ENCODE measurements at regions not wholly inside any gene's neighbourhood (a gene's known extent, or its start where the extent isn't known, plus 50 kb on each side); places are given as distances from the start of the nearest gene placed in this dataset.

DNA sequence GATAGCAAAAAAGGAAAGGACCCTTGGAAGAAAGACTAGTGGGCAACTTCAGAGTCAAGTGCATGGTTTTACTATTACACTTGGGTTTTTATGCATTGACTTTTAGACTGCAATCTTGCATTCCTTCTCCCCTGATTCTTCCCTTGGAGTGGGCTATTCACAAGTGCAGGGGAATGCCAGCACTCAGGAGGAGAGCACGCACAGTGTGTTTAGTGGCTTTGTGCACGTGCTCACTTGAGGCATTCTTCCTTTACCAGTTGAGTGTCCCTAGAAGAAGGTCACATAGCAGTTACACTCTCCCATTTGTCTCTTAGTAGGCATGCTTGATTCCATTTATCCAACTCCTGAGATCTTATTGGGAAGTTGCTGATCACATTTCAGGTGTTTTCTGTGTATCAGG lies 351.1 kb upstream of the HSFY2 start:
- RAD21 ChIA-PET (ENCODE audit: low non-redundant PET in 1 of 2, low total read pairs in 2 of 2, uncharacterized antibody in 2 of 2, unreplicated experiment in 2 of 2): no interaction called here

DNA sequence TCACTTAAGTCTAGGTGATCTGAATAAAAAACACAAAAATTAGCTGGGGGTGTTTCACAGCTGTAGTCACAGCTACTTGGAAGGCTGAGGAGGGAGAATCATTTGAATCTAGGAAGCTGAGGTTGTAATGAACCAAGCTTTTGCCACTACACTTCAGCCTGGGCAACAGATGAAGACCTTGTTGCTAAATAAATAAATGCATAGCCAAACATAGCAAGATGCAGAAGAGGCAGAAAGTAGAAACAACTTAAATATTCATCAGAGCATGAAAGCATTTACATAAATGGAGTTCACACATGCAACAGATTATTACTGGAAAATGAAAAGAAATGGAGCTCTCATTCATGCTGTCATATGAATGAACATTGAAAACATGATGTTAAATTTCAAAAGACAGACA lies 348.9 kb upstream of the HSFY2 start:
- intact Hi-C loops (cut with micrococcal nuclease): no loop called here
- no peaks in the 10 kb centered on the region for H3K9me2 ChIP-seq (ENCODE audit: insufficient read depth)
- DNase-seq (ENCODE audit: low read depth, low spot score): no peak
- no peaks in the 10 kb centered on the region for H3K27me3 ChIP-seq (ENCODE audit: insufficient read depth, low read length)
- ChIA-PET CTCF (no interaction called here), POLR2A (no interaction called here), RAD21 (ENCODE audit: low non-redundant PET in 1 of 2, low total read pairs in 2 of 2, uncharacterized antibody in 2 of 2, unreplicated experiment in 2 of 2) (no interaction called here)
- H4K20me1 ChIP-seq (ENCODE audit: insufficient read depth): no peaks in the 10 kb centered on the region
- no peak overlapping the region for H2AFZ ChIP-seq (ENCODE audit: low read depth, low read length, poor library complexity, severe bottlenecking)
- no peak for ATAC-seq
- no TSS peak for BruUV-seq (replicated peaks)
- TF ChIP-seq YY1 (IDR thresholded peaks at IDR 0.05; ENCODE audit: extremely low read depth, insufficient replicate concordance, low read depth, low read length): no peak
- no peak overlapping the region for H3K4me2 ChIP-seq (ENCODE audit: low read length)
- H3K36me3 ChIP-seq (ENCODE audit: control insufficient read depth in 1 of 2, insufficient read depth in 2 of 2, low read length in 2 of 2): no peaks in the 10 kb centered on the region
- H3K79me2 ChIP-seq (ENCODE audit: insufficient read depth, low read length): no peaks in the 10 kb centered on the region
- no peaks in the 10 kb centered on the region for H3K9me3 ChIP-seq (ENCODE audit: control insufficient read depth in 1 of 2, insufficient read depth in 1 of 2, low read depth in 1 of 2, low read length in 2 of 2)
- H3K4me1 ChIP-seq (ENCODE audit: control insufficient read depth in 1 of 2, insufficient read depth in 2 of 2, low read length in 2 of 2): no peaks in the 10 kb centered on the region
- no peak overlapping the region for H3K9ac ChIP-seq (ENCODE audit: low read length)
- H3K4me3 ChIP-seq (replicated peaks in 1 of 2; ENCODE audit: low read depth in 1 of 2, low read length in 2 of 2): no peak overlapping the region
- no peak overlapping the region for H3K27ac ChIP-seq (ENCODE audit: low read depth, low read length)

More for the DNA sequence above, 351.1 kb upstream of the HSFY2 start:
- Histone ChIP-seq H3K4me3 (replicated peaks in 1 of 2; ENCODE audit: low read depth in 1 of 2, low read length in 2 of 2) (no peak overlapping the region), H3K36me3 (ENCODE audit: control insufficient read depth in 1 of 2, insufficient read depth in 2 of 2, low read length in 2 of 2) (no peaks in the 10 kb centered on the region), H2AFZ (ENCODE audit: low read depth, low read length, poor library complexity, severe bottlenecking) (no peak overlapping the region), H3K4me2 (ENCODE audit: low read length) (no peak overlapping the region), H3K9me2 (ENCODE audit: insufficient read depth) (no peaks in the 10 kb centered on the region), H3K4me1 (ENCODE audit: control insufficient read depth in 1 of 2, insufficient read depth in 2 of 2, low read length in 2 of 2) (no peaks in the 10 kb centered on the region), H3K27me3 (ENCODE audit: insufficient read depth, low read length) (no peaks in the 10 kb centered on the region), H3K79me2 (ENCODE audit: insufficient read depth, low read length) (no peaks in the 10 kb centered on the region), H3K9me3 (ENCODE audit: control insufficient read depth in 1 of 2, insufficient read depth in 1 of 2, low read depth in 1 of 2, low read length in 2 of 2) (no peaks in the 10 kb centered on the region), H4K20me1 (ENCODE audit: insufficient read depth) (no peaks in the 10 kb centered on the region), H3K9ac (ENCODE audit: low read length) (no peak overlapping the region), H3K27ac (ENCODE audit: low read depth, low read length) (no peak overlapping the region)
- ChIA-PET CTCF (no interaction called here), POLR2A (no interaction called here)
- TF ChIP-seq SRF (IDR thresholded peaks at IDR 0.05; ENCODE audit: low read depth) (no peak), CBX3 (IDR thresholded peaks at IDR 0.05; ENCODE audit: low read depth) (no peak), POLR2A (IDR thresholded peaks at IDR 0.05; ENCODE audit: borderline replicate concordance, extremely low read depth, insufficient read depth, insufficient read length) (no peak), JUND (IDR thresholded peaks at IDR 0.05) (no peak), SP1 (IDR thresholded peaks at IDR 0.05; ENCODE audit: low read depth) (no peak), SIN3A (IDR thresholded peaks at IDR 0.05; ENCODE audit: low read depth) (no peak), ZNF274 (IDR thresholded peaks at IDR 0.05; ENCODE audit: low read depth, low read length) (no peak), RAD21 (IDR thresholded peaks at IDR 0.05; ENCODE audit: low read depth) (no peak), CEBPB (IDR thresholded peaks at IDR 0.05; ENCODE audit: low read depth) (no peak), TCF7L2 (IDR thresholded peaks at IDR 0.05; ENCODE audit: borderline replicate concordance, extremely low read depth, insufficient read depth, insufficient read length) (no peak), ZFX (IDR thresholded peaks at IDR 0.05) (no peak), EZH2phosphoT487 (IDR thresholded peaks at IDR 0.05; ENCODE audit: borderline replicate concordance) (no peak), YY1 (IDR thresholded peaks at IDR 0.05; ENCODE audit: extremely low read depth, insufficient replicate concordance, low read depth, low read length) (no peak)
- TF ChIP-seq, protein P1, sequence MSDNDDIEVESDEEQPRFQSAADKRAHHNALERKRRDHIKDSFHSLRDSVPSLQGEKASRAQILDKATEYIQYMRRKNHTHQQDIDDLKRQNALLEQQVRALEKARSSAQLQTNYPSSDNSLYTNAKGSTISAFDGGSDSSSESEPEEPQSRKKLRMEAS (IDR thresholded peaks at IDR 0.05): no peak
- intact Hi-C loops (cut with micrococcal nuclease): no loop called here
- ATAC-seq: no peak
- DNase-seq (ENCODE audit: low read depth, low spot score): no peak
- BruUV-seq (replicated peaks): no TSS peak
